Breast epithelium (tissue), 4 donors: ENCODE measurements at regions not wholly inside any gene's neighbourhood (a gene's known extent, or its start where the extent isn't known, plus 50 kb on each side); places are given as distances from the start of the nearest gene placed in this dataset.
"Not testable (repeated sequence)": the region's sequence is repeated elsewhere in the genome, so short reads cannot be mapped to it uniquely, and the experiment has no call there.

Experiments
- DNase-seq, 2 donors: peaks; one replicate each; pipeline ENCODE4 v3.0.0-alpha.2; 2019; ENCODE audit warnings: low spot score in 2 of 2
- H3K27ac ChIP-seq, 2 donors: fragments of 200-600 bp; sonication (generic) in 1 of 2; one replicate each; pipeline ENCODE4 v1.5.1; 2016 to 2019; ENCODE audit warnings: mild to moderate bottlenecking in 1 of 2
- H3K27me3 ChIP-seq, 2 donors: fragments of 200-600 bp; sonication (generic) in 1 of 2; one replicate each; pipeline versions ENCODE4 v1.5.1 to v1.6.0; 2017 to 2019; ENCODE audit warnings: control low read depth in 1 of 2, mild to moderate bottlenecking in 1 of 2
- H3K36me3 ChIP-seq: fragments of 200-600 bp; one replicate; pipeline ENCODE4 v1.5.1; 2019
- H3K4me1 ChIP-seq, 2 donors: fragments of 200-600 bp; sonication (generic); one replicate each; pipeline ENCODE4 v1.5.1; 2016 to 2019; ENCODE audit warnings: control low read depth in 1 of 2
- H3K4me3 ChIP-seq, 3 donors: fragments of 200-600 bp; sonication (generic); 1 replicate in 2 of 3; 2 replicates in 1 of 3; pipeline ENCODE4 v1.5.1; 2016 to 2019; ENCODE audit warnings: mild to moderate bottlenecking in 3 of 3, moderate library complexity in 2 of 3
- H3K9me3 ChIP-seq, 2 donors: fragments of 200-600 bp; sonication (generic) in 1 of 2; one replicate each; pipeline ENCODE4 v1.5.1; 2016 to 2019; ENCODE audit warnings: control low read depth in 1 of 2
- POLR2A ChIP-seq: fragments of 450-650 bp; IDR thresholded peaks from one replicate; pipeline ENCODE4 v1.6.1; 2016; ENCODE audit warnings: antibody characterized with exemption, mild to moderate bottlenecking, moderate library complexity
- POLR2AphosphoS5 ChIP-seq, 3 donors: sonication (generic); formaldehyde crosslinking; IDR thresholded peaks; one replicate each; pipeline ENCODE4 v1.6.1; 2017; ENCODE audit warnings: antibody characterized with exemption in 3 of 3
- intact Hi-C: fragments of 100-400 bp; cut with DNase I; formaldehyde crosslinking; loops from one replicate; pipeline ENCODE4 v1.15.1; 2023; ENCODE audit warnings: low total_unique reads
- TF ChIP-seq, protein P1 (sequence below), 3 donors: fragments of 450-650 bp; IDR thresholded peaks; one replicate each; pipeline ENCODE4 v1.5.1; 2016 to 2017; ENCODE audit warnings: antibody characterized with exemption in 3 of 3, mild to moderate bottlenecking in 3 of 3, moderate library complexity in 3 of 3

DNA sequence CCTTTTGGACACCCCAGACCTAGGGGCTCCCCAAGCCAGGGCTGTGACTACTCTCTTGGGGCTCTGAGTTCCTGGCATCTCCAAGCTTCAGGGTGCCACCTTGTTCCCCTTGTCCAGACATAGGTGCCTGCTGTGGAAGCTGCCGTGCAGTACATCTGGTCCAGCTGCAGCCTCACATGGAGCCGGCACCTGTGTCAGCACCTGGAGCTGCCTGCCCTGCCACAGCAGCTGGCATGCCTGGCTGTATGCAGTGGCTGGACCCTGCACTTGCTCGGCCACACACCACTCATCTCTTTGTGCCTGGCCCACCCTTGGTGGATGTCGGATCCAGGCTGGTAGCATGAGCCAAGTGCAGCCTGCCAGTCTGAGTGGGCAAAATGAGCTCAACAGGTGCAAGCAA is 775.8 kb downstream of the CDH11 start:
- H3K27me3 ChIP-seq, result no peaks in the 10 kb centered on the region
- TF ChIP-seq, protein P1, sequence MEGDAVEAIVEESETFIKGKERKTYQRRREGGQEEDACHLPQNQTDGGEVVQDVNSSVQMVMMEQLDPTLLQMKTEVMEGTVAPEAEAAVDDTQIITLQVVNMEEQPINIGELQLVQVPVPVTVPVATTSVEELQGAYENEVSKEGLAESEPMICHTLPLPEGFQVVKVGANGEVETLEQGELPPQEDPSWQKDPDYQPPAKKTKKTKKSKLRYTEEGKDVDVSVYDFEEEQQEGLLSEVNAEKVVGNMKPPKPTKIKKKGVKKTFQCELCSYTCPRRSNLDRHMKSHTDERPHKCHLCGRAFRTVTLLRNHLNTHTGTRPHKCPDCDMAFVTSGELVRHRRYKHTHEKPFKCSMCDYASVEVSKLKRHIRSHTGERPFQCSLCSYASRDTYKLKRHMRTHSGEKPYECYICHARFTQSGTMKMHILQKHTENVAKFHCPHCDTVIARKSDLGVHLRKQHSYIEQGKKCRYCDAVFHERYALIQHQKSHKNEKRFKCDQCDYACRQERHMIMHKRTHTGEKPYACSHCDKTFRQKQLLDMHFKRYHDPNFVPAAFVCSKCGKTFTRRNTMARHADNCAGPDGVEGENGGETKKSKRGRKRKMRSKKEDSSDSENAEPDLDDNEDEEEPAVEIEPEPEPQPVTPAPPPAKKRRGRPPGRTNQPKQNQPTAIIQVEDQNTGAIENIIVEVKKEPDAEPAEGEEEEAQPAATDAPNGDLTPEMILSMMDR (IDR thresholded peaks at IDR 0.05), result no peak
- TF ChIP-seq POLR2A (no peak), POLR2AphosphoS5 (IDR thresholded peaks at IDR 0.05) (no peak)
- no peak overlapping the region for H3K27ac ChIP-seq
- peaks cover 0 to 5% of the 10 kb centered on the region in 2 donors for H3K9me3 ChIP-seq
- H3K4me3 ChIP-seq, result no peak overlapping the region
- H3K36me3 ChIP-seq, result no peaks in the 10 kb centered on the region
- intact Hi-C loops, result loop anchor here (5.0 kb wide), 1 partner anchor 1014 kb away; no protein-coding TSS in a partner anchor
- no peak for DNase-seq
- no peaks in the 10 kb centered on the region for H3K4me1 ChIP-seq

DNA sequence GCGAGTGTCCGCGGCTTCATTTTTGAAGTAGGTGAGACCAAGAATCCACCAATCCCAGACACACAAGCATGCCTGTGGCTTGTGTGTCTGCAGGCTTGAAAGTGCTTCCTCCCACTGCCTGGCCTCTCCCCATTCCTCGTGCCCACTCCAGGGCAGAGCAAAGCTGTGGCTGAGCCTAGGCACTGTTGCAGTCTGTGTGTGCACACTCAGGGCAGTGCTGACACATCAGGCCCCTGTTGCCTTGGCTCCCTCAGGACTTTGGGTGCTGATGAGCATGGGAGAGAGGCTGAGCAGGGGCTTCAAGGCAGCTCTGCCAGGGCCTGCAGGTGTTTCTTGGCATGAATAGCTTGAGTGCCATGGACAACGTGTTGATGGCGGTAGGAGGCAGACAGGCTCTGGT is 776.7 kb downstream of the CDH11 start:
- intact Hi-C loops, result loop anchor here (5.0 kb wide), 1 partner anchor 1013 kb away; no protein-coding TSS in a partner anchor
- Histone ChIP-seq H3K9me3 (peaks cover 0 to 5% of the 10 kb centered on the region in 2 donors), H3K27ac (no peak overlapping the region), H3K27me3 (no peaks in the 10 kb centered on the region), H3K36me3 (no peaks in the 10 kb centered on the region), H3K4me3 (no peak overlapping the region), H3K4me1 (no peaks in the 10 kb centered on the region)
- DNase-seq, result no peak
- TF ChIP-seq, protein P1 (IDR thresholded peaks at IDR 0.05), result no peak
- TF ChIP-seq POLR2A (no peak), POLR2AphosphoS5 (IDR thresholded peaks at IDR 0.05) (no peak)

DNA sequence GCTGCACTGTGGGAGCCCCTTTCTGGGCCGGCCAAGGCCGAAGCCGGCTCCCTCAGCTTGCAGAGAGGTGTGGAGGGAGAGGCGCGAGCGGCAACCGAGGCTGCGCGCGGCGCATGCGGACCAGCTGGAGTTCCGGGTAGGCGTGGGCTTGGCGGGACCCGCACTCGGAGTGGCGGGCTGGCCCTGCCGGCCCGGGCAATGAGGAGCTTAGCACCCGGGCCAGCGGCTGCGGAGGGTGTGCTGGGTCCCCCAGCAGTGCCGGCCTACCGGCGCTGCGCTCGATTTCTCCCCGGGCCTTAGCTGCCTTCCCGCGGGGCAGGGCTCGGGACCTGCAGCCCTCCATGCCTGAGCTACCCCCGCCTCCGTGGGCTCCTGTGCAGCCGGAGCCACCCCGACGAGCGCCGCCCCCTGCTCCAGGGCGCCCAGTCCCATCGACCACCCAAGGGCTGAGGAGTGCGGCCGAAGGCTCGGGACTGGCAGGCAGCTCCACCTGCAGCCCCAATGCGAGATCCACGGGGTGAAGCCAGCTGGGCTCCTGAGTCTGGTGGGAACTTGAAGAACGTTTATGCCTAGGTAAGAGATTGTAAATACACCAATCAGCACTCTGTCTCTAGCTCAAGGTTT is 777.9 kb downstream of the CDH11 start:
- intact Hi-C loops, DNase-seq, H3K9me3 ChIP-seq, H3K27me3 ChIP-seq, H3K4me3 ChIP-seq, H3K36me3 ChIP-seq, H3K4me1 ChIP-seq, H3K27ac ChIP-seq: not testable (repeated sequence)

DNA sequence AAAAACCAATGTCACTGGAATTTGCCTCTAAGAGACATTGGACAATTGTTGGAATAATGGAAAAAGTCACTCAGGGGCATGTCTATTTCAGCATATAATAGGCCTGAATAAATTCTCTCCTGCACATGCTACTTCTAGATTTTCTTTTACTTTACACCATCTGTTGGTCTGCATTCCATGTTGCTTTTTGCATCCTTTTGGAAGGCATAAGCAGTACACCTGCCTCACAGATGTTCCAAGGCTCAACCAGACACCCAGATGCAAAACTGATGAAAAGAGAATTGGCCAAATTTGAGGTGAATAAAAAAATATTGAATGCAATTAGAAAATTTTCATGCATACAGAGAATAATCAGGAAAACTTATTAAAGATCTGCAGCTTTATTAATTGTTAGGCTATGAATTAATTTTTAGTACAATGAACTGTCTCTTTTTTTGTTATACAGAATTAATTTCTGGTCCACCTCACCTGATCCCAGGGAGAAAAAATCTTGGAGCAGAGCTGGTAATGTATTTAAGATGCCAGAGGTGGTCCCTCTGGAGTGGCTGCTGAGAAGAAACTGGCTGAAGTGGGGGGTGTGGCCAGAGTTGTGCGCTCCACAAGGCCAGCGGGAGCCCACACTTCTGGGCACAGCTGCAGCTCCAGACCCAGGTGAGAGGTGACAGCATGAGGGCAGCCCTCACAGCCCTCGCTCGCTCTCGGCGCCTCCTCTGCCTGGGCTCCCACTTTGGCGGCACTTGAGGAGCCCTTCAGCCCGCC is 778.6 kb downstream of the CDH11 start:
- no peak overlapping the region for H3K27ac ChIP-seq
- intact Hi-C loops, result no loop called here
- peaks cover 0 to 5% of the 10 kb centered on the region in 2 donors for H3K9me3 ChIP-seq
- TF ChIP-seq POLR2AphosphoS5 (IDR thresholded peaks at IDR 0.05) (no peak), POLR2A (no peak)
- TF ChIP-seq, protein P1 (IDR thresholded peaks at IDR 0.05), result no peak
- no peaks in the 10 kb centered on the region for H3K4me1 ChIP-seq
- no peaks in the 10 kb centered on the region for H3K36me3 ChIP-seq
- H3K27me3 ChIP-seq, result no peaks in the 10 kb centered on the region
- no peak for DNase-seq
- H3K4me3 ChIP-seq, result no peak overlapping the region

DNA sequence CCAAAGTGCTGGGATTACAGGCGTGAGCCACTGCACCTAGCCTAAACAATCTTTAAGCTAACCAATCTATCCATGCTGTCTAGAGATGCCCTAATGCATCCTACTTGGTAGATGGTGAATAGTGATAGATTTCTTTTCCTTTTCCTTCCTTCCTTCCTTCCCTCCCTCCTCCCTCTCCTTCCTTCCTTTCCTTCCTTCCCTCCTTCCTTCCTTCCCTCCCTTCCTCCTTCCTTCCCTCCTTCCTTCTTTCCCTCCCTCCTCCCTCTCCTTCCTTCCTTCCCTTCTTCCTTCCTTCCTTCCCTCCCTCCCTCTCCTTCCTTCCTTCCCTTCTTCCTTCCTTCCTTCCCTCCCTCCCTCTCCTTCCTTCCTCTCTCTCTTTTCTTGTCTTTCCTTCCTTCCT is 780.5 kb downstream of the CDH11 start:
- not testable (repeated sequence) for H3K9me3 ChIP-seq, H3K36me3 ChIP-seq, H3K4me1 ChIP-seq, H3K27me3 ChIP-seq, H3K4me3 ChIP-seq, DNase-seq, H3K27ac ChIP-seq
- intact Hi-C loops, result loop anchor here (2.0 kb wide), 1 partner anchor 69 kb away; no protein-coding TSS in a partner anchor

DNA sequence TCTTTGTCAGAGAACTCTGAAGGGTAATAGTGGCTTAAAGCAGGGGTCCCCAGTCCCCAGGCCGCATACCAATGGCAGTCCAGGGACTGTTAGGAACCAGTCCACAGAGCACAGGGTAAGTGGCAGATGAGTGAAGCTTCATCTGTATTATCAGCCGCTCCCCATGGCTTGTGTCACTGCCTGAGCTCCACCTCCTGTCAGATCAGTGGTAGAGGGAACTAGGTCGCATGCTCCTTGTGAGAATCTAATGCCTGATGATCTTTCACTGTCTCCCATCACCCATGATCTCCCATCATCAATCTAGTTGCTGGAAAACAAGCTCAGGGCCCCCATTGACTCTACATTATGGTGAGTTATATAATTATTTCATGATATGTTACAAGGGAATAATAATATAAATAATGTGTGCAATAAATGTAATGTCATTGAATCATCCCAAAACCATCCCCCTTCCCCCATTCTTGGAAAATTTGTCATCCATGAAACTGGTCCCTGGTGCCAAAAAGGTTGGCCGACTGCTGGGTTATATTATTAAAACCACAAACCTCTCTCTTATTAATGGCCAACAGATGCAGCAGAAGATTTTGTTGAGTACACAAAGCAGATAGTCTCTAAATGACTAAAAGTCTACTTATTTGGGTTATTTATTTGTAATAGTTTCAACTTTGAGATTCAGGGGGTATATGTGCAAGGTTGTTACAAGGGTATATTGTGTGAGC is 782.7 kb downstream of the CDH11 start:
- no peak for DNase-seq
- no peaks in the 10 kb centered on the region for H3K36me3 ChIP-seq
- no peaks in the 10 kb centered on the region for H3K27me3 ChIP-seq
- intact Hi-C loops, result no loop called here
- peaks cover 0 to 5% of the 10 kb centered on the region in 2 donors for H3K9me3 ChIP-seq
- TF ChIP-seq POLR2AphosphoS5 (IDR thresholded peaks at IDR 0.05), result no peak
- no peak for TF ChIP-seq POLR2A
- TF ChIP-seq, protein P1 (IDR thresholded peaks at IDR 0.05), result no peak
- H3K4me1 ChIP-seq, result no peaks in the 10 kb centered on the region
- H3K27ac ChIP-seq, result no peak overlapping the region
- no peak overlapping the region for H3K4me3 ChIP-seq
